ENCODE measurements at regions not wholly inside any gene's neighbourhood (a gene's known extent, or its start where the extent isn't known, plus 50 kb on each side); places are given as distances from the start of the nearest gene placed in this dataset.
A peak's percentile ranks its signal among the peaks of the same experiment; 100 is the strongest.

DNA sequence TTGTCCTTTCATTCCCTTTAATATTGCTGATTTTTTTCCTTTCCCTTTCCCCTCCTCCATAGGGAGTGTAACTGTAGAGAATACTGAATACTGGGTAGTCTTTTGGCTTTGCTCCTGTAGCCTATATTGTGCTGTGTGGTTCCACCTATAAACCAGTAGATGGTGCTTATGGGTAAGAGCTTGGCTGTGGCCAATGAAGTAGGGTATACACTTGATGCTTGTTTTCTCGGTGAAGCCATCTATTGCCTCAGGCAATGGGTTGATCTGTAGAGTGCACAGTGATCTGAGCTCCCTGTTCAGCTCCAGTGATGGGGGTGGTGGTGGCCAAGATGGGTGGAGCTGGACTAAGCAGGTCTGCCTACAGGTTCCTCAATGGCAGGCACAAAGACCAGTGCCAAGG is 203.3 kb upstream of the IMPG1 start:
- DNase-seq (ENCODE audit: low read depth in 1 of 2, low spot score in 1 of 2) = peak in 1 of 2 experiments; percentile 12
- in situ Hi-C loops (cut with HindIII; ENCODE audit: low pct_unique_long_range_greater_than_20kb, low sequenced_read_pairs) = no loop called here
- no peak for TF ChIP-seq JUND (IDR thresholded peaks at IDR 0.05; ENCODE audit: low read depth)

GRCh38 chr6:76264468-76264867 is 192.0 kb upstream of the IMPG1 start:
- DNase-seq (ENCODE audit: low read depth in 1 of 2, low spot score in 1 of 2) = no peak
- in situ Hi-C loops (cut with HindIII; ENCODE audit: low pct_unique_long_range_greater_than_20kb, low sequenced_read_pairs) = no loop called here
- TF ChIP-seq JUND (IDR thresholded peaks at IDR 0.05; ENCODE audit: low read depth) = no peak

- no peak for DNase-seq (ENCODE audit: low read depth in 1 of 2, low spot score in 1 of 2)
- TF ChIP-seq JUND (IDR thresholded peaks at IDR 0.05; ENCODE audit: low read depth) = no peak
- in situ Hi-C loops (cut with HindIII; ENCODE audit: low pct_unique_long_range_greater_than_20kb, low sequenced_read_pairs) = no loop called here
These were observed 189.8 kb upstream of the IMPG1 start for GRCh38 chr6:76262240-76262639.

GRCh38 chr6:76250666-76251065 is 178.2 kb upstream of the IMPG1 start:
- in situ Hi-C loops (cut with HindIII; ENCODE audit: low pct_unique_long_range_greater_than_20kb, low sequenced_read_pairs) = no loop called here
- no peak for TF ChIP-seq JUND (IDR thresholded peaks at IDR 0.05; ENCODE audit: low read depth)
- no peak for DNase-seq (ENCODE audit: low read depth in 1 of 2, low spot score in 1 of 2)

GRCh38 chr6:76247527-76247926 is 175.1 kb upstream of the IMPG1 start:
- TF ChIP-seq JUND (IDR thresholded peaks at IDR 0.05; ENCODE audit: low read depth) = no peak
- in situ Hi-C loops (cut with HindIII; ENCODE audit: low pct_unique_long_range_greater_than_20kb, low sequenced_read_pairs) = no loop called here
- no peak for DNase-seq (ENCODE audit: low read depth in 1 of 2, low spot score in 1 of 2)

DNA sequence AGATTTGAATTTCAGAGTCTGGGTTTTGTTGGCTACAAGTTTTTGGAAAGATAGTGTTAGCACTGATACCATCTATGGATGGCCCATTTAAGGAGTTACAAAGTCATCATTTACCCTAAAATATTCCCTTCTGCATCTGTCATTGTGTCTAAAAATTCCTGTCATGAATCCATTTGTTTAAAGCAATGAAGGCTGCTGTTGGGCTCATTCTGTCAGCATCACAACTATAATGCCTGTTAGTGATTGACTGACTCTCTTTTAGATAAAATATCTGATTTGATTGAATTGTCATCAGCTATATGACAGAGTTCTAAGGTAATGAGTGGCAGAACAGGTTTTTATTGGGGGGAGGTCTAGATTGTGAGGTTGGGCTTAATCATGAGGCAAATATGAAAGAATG is 167.6 kb upstream of the IMPG1 start:
- no peak for DNase-seq (ENCODE audit: low read depth in 1 of 2, low spot score in 1 of 2)
- no peak for TF ChIP-seq JUND (IDR thresholded peaks at IDR 0.05; ENCODE audit: low read depth)
- in situ Hi-C loops (cut with HindIII; ENCODE audit: low pct_unique_long_range_greater_than_20kb, low sequenced_read_pairs) = no loop called here

DNA sequence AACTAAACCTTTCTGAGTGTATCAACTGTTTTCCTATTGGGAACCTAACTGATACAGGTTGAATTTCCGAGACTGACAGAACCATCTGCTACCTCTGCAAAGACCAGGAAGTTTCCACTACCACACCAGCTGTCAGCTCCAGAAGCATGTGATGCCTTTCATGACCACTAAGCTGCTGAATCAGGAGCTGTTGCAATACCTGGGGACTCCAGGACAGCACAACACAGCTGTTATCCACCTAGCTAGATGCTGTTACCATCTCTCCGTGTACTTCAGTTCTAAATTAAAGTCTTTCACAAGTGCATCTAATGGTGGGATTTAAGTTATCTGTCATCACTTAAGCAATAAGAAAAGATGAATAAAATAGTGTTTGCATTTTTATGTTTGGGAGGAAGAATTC is 158.2 kb upstream of the IMPG1 start:
- no peak for TF ChIP-seq JUND (IDR thresholded peaks at IDR 0.05; ENCODE audit: low read depth)
- in situ Hi-C loops (cut with HindIII; ENCODE audit: low pct_unique_long_range_greater_than_20kb, low sequenced_read_pairs) = no loop called here
- peak in 1 of 2 experiments; percentile 2 for DNase-seq (ENCODE audit: low read depth in 1 of 2, low spot score in 1 of 2)

- TF ChIP-seq JUND (IDR thresholded peaks at IDR 0.05; ENCODE audit: low read depth) = no peak
- in situ Hi-C loops (cut with HindIII; ENCODE audit: low pct_unique_long_range_greater_than_20kb, low sequenced_read_pairs) = no loop called here
- no peak for DNase-seq (ENCODE audit: low read depth in 1 of 2, low spot score in 1 of 2)
These were observed 149.7 kb upstream of the IMPG1 start for GRCh38 chr6:76222189-76222588.

DNA sequence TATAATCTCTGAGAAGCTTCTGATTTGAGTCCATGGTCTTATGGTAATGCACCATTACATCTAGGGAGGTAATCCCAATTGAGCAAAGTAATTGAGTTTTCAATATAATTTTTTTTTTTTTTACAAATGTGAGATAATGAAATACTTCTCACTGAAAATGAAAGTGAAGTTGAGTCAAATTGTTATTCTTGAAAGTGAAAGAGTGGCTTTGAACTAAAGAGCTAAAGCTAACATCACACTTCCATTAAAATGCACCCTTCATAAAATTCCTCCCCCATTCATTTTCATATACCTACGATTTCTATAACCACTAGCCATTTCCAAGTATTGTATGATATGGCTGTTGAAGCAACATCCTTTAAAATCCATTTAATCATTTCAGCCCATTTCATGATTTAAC is 149.1 kb upstream of the IMPG1 start:
- in situ Hi-C loops (cut with HindIII; ENCODE audit: low pct_unique_long_range_greater_than_20kb, low sequenced_read_pairs) = no loop called here
- DNase-seq (ENCODE audit: low read depth in 1 of 2, low spot score in 1 of 2) = no peak

DNA sequence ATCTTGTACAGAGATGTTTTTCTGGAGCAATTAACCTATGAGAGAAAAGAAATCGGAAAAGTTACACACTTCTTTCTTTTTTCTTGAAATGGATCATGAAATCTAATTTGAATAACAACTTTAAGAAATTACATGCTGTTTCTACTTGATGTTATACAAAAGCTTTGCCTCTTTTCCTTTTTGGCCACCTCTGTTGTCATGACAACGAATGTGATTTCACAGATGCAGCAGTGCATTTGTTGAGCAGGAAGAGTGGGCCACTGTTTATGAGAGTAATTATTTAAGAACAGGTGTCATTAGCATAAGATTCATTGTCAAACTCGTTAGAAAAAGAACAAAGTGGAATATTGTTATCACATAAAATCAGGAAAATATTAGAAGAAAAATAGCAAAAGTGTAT is 148.3 kb upstream of the IMPG1 start:
- DNase-seq (ENCODE audit: low read depth in 1 of 2, low spot score in 1 of 2) = no peak
- TF ChIP-seq JUND (IDR thresholded peaks at IDR 0.05; ENCODE audit: low read depth) = no peak
- in situ Hi-C loops (cut with HindIII; ENCODE audit: low pct_unique_long_range_greater_than_20kb, low sequenced_read_pairs) = no loop called here

More for the DNA sequence above, 149.1 kb upstream of the IMPG1 start:
- TF ChIP-seq JUND (IDR thresholded peaks at IDR 0.05; ENCODE audit: low read depth) = no peak

GRCh38 chr6:76217606-76218005 is 145.1 kb upstream of the IMPG1 start:
- no peak for DNase-seq (ENCODE audit: low read depth in 1 of 2, low spot score in 1 of 2)
- in situ Hi-C loops (cut with HindIII; ENCODE audit: low pct_unique_long_range_greater_than_20kb, low sequenced_read_pairs) = no loop called here
- TF ChIP-seq JUND (IDR thresholded peaks at IDR 0.05; ENCODE audit: low read depth) = no peak

GRCh38 chr6:76214546-76214945 is 142.1 kb upstream of the IMPG1 start:
- in situ Hi-C loops (cut with HindIII; ENCODE audit: low pct_unique_long_range_greater_than_20kb, low sequenced_read_pairs) = no loop called here
- DNase-seq (ENCODE audit: low read depth in 1 of 2, low spot score in 1 of 2) = no peak
- TF ChIP-seq JUND (IDR thresholded peaks at IDR 0.05; ENCODE audit: low read depth) = no peak

GRCh38 chr6:76174722-76175121 is 102.3 kb upstream of the IMPG1 start:
- no peak for TF ChIP-seq JUND (IDR thresholded peaks at IDR 0.05; ENCODE audit: low read depth)
- in situ Hi-C loops (cut with HindIII; ENCODE audit: low pct_unique_long_range_greater_than_20kb, low sequenced_read_pairs) = no loop called here
- DNase-seq (ENCODE audit: low read depth in 1 of 2, low spot score in 1 of 2) = no peak

DNA sequence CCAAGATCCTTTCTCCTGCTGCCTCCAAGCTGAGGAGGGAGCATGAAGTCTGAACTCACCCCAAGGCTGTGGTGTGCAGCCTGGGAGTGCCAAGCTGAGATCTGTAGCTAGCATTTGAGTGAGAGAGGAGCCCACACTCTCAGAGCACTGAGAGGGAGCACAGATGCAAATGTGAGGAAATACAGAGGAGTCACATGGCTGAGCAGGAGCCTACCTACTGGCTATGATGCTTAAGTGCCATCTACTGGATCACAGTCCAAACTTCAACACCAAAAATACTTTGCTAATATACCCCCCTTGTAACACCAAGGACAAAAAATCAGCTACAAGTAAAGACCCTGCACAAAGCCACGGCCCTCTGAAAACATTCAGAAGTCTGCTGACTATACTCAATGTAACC is 94.4 kb upstream of the IMPG1 start:
- in situ Hi-C loops (cut with HindIII; ENCODE audit: low pct_unique_long_range_greater_than_20kb, low sequenced_read_pairs) = no loop called here
- no peak for TF ChIP-seq JUND (IDR thresholded peaks at IDR 0.05; ENCODE audit: low read depth)
- peak in 1 of 2 experiments; percentile 7 for DNase-seq (ENCODE audit: low read depth in 1 of 2, low spot score in 1 of 2)

Data from T47D (cell line).